ENCODE measurements at regions not wholly inside any gene's neighbourhood (a gene's known extent, or its start where the extent isn't known, plus 50 kb on each side); places are given as distances from the start of the nearest gene placed in this dataset.
A peak's percentile ranks its signal among the peaks of the same experiment; 100 is the strongest.

GRCh38 chr4:108375434-108375833 is 206.7 kb upstream of the LEF1 start:
- no peak overlapping the region for H3K4me2 ChIP-seq (ENCODE audit: low read depth, low read length)
- H3F3A ChIP-seq (ENCODE audit: insufficient read depth, low read length), result peaks cover 11% of the 10 kb centered on the region; the same call in 1 of the 2 replicates
- H3K4me1 ChIP-seq (ENCODE audit: low read length), result peaks cover 35% of the 10 kb centered on the region
- H3K9me2 ChIP-seq (replicated peaks; ENCODE audit: insufficient read depth, low read length), result no peaks in the 10 kb centered on the region
- no peak for DNase-seq
- no peak overlapping the region for H3K27ac ChIP-seq (ENCODE audit: low read length)
- no peaks in the 10 kb centered on the region for H4K20me1 ChIP-seq (ENCODE audit: insufficient read depth, low read length)
- TF ChIP-seq EZH2phosphoT487 (IDR thresholded peaks at IDR 0.05; ENCODE audit: low read length), result no peak
- no peak for TF ChIP-seq CTCF (IDR thresholded peaks at IDR 0.05; ENCODE audit: low read length)
- TF ChIP-seq EZH2 (optimal IDR thresholded peaks at IDR 0.05; ENCODE audit: low read depth, low read length), result no peak
- no peak overlapping the region for H3K9ac ChIP-seq (ENCODE audit: low read length)
- no peaks in the 10 kb centered on the region for H3K9me3 ChIP-seq (replicated peaks; ENCODE audit: insufficient read depth, low read length)
- no peaks in the 10 kb centered on the region for H3K27me3 ChIP-seq (replicated peaks; ENCODE audit: insufficient read depth, low read length)
- no peaks in the 10 kb centered on the region for H3K79me2 ChIP-seq (ENCODE audit: low read length)
- no peaks in the 10 kb centered on the region for H3K36me3 ChIP-seq (replicated peaks; ENCODE audit: insufficient read depth, low read length)
- H3K4me3 ChIP-seq (ENCODE audit: low read length), result no peak overlapping the region
- no peak overlapping the region for H2AFZ ChIP-seq (ENCODE audit: low read length)

DNA sequence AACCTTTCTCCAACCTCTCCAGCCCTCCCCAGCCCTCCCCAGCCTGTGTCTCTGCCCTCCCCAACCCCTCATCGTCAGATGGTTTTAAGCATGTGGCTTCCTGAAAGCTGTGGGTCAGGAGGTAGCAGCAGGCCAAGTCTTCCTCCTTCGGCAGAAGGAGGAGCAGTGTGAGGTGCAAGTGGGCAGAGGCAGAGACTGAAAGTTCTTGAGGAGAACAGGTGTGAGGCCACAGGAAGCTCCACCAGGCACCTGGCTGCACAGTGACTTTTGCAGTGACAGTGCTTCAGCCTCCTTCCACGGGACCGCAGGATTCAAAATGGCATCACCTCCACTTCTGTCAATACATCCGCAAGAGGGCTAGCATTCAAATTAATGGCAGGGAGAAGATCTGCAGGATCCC is 203.9 kb upstream of the LEF1 start:
- no peaks in the 10 kb centered on the region for H3K79me2 ChIP-seq (ENCODE audit: low read length)
- peaks cover 11% of the 10 kb centered on the region; the same call in 1 of the 2 replicates for H3F3A ChIP-seq (ENCODE audit: insufficient read depth, low read length)
- no peak overlapping the region for H3K9ac ChIP-seq (ENCODE audit: low read length)
- H3K27ac ChIP-seq (ENCODE audit: low read length), result peak overlapping the region; percentile 61; the same call in 1 of the 2 replicates
- no peaks in the 10 kb centered on the region for H3K27me3 ChIP-seq (replicated peaks; ENCODE audit: insufficient read depth, low read length)
- no peaks in the 10 kb centered on the region for H3K9me3 ChIP-seq (replicated peaks; ENCODE audit: insufficient read depth, low read length)
- H3K9me2 ChIP-seq (replicated peaks; ENCODE audit: insufficient read depth, low read length), result no peaks in the 10 kb centered on the region
- H3K4me3 ChIP-seq (ENCODE audit: low read length), result no peak overlapping the region
- no peak for TF ChIP-seq CTCF (IDR thresholded peaks at IDR 0.05; ENCODE audit: low read length)
- no peak for TF ChIP-seq EZH2 (optimal IDR thresholded peaks at IDR 0.05; ENCODE audit: low read depth, low read length)
- TF ChIP-seq EZH2phosphoT487 (IDR thresholded peaks at IDR 0.05; ENCODE audit: low read length), result no peak
- no peaks in the 10 kb centered on the region for H3K36me3 ChIP-seq (replicated peaks; ENCODE audit: insufficient read depth, low read length)
- H3K4me1 ChIP-seq (ENCODE audit: low read length), result peaks cover 35% of the 10 kb centered on the region
- peak; percentile 97 for DNase-seq
- H4K20me1 ChIP-seq (ENCODE audit: insufficient read depth, low read length), result no peaks in the 10 kb centered on the region
- peak overlapping the region; percentile 31; the same call in 1 of the 2 replicates for H3K4me2 ChIP-seq (ENCODE audit: low read depth, low read length)
- peak overlapping the region; percentile 25 for H2AFZ ChIP-seq (ENCODE audit: low read length)

DNA sequence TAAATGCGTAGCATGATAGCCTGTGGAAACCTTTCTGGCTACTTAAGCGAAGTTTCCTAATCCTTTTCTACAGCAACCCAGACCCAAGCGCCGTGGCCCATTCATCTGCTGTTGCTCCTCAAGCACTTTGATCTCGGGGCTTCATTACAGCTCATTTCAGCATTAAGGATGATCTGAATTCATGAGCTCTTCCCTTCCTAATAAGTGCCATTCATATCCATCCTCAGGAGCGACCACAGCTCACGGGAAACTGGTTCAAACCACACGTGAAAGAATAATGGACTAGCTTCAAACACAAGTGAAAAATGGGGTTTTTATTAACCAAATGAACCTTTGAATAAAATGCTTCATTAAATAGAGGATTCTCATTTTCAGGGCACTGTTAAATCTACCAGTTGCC is 202.6 kb upstream of the LEF1 start:
- TF ChIP-seq EZH2 (optimal IDR thresholded peaks at IDR 0.05; ENCODE audit: low read depth, low read length) (no peak), CTCF (IDR thresholded peaks at IDR 0.05; ENCODE audit: low read length) (no peak), EZH2phosphoT487 (IDR thresholded peaks at IDR 0.05; ENCODE audit: low read length) (no peak)
- H3K9me3 ChIP-seq (replicated peaks; ENCODE audit: insufficient read depth, low read length), result no peaks in the 10 kb centered on the region
- H3K27me3 ChIP-seq (replicated peaks; ENCODE audit: insufficient read depth, low read length), result no peaks in the 10 kb centered on the region
- H3K4me2 ChIP-seq (ENCODE audit: low read depth, low read length), result no peak overlapping the region
- no peak overlapping the region for H2AFZ ChIP-seq (ENCODE audit: low read length)
- peaks cover 29% of the 10 kb centered on the region for H3K4me1 ChIP-seq (ENCODE audit: low read length)
- peaks cover 11% of the 10 kb centered on the region; the same call in 1 of the 2 replicates for H3F3A ChIP-seq (ENCODE audit: insufficient read depth, low read length)
- no peaks in the 10 kb centered on the region for H3K79me2 ChIP-seq (ENCODE audit: low read length)
- no peak overlapping the region for H3K4me3 ChIP-seq (ENCODE audit: low read length)
- H3K27ac ChIP-seq (ENCODE audit: low read length), result no peak overlapping the region
- H3K36me3 ChIP-seq (replicated peaks; ENCODE audit: insufficient read depth, low read length), result no peaks in the 10 kb centered on the region
- H3K9ac ChIP-seq (ENCODE audit: low read length), result no peak overlapping the region
- no peaks in the 10 kb centered on the region for H4K20me1 ChIP-seq (ENCODE audit: insufficient read depth, low read length)
- DNase-seq, result no peak
- no peaks in the 10 kb centered on the region for H3K9me2 ChIP-seq (replicated peaks; ENCODE audit: insufficient read depth, low read length)

All from MM.1S (cell line).